Activated CD4-positive, alpha-beta T cell treated with anti-CD3 and anti-CD28 coated beads for 48 hours (primary cell): ENCODE measurements at regions not wholly inside any gene's neighbourhood (a gene's known extent, or its start where the extent isn't known, plus 50 kb on each side); places are given as distances from the start of the nearest gene placed in this dataset.

Source experiments
- DNase-seq: peaks from one replicate; pipeline ENCODE4 v3.0.0-alpha.2; 2020

DNA sequence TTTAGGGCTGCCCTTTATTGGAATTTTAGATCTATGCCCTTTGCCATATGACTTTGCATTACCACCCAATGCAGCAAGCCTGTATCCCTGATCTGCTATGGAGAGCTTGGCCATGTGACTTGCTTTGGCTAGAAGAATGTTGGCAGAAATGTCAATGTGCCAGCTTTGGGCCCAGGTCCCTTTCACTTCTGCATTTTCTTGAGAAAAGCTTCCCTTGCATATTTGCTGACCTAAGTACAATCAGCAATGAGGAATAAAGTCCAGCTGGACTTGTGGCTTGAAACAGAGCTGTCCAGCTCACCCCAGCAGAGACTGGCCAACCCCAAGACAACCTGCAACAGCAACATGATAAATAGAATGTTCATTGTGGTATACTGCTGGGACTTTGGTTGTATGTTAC, 135.9 kb downstream of the PAH start:
- DNase-seq: no peak

DNA sequence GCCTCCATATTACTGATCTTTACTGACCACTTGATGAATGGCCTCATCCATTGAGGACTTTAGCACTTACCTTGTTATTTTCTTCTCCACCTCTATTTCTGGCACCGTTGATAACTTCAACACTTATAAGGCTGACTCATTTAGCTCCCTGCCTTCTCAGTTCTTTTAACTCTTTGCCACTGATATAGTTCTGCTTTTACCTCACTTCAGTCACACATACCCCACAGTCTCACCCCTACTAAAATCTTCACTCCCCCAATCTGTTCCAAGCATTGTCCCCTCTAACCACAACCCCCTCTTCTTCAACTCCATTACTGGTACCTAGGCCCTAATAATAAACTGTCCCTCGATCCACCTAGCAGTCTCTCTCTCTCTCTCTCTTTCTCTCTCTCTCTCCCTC, 141.0 kb downstream of the PAH start:
- no peak for DNase-seq

DNA sequence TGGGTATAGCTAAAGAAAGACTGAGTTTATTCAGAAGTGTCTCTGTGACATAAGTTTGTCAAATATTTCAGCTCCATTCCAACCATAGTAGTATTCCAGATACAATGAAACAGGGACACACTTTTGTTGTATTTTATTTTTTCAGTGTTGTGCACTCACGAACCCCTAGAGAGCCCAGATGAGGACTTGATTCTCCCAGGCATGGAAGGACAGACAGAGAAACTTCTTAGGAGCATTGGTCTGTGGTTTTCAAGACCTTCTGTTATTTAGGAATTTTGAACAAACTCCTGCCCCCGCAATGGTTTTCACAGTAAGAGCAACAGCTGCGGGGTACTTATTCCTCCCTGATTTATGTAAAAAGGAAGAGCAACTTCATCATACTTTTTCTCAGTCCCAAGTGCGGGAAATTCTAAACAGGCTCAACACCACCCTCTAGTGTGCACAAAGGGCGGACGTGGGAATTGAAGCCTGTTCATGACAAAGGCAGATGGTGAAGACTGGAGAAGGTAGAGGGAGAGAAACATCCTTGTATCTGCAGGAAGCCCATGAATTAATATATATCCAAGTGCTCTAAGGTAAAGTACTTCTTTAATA, 147.6 kb downstream of the PAH start:
- DNase-seq: peak; percentile 52

DNA sequence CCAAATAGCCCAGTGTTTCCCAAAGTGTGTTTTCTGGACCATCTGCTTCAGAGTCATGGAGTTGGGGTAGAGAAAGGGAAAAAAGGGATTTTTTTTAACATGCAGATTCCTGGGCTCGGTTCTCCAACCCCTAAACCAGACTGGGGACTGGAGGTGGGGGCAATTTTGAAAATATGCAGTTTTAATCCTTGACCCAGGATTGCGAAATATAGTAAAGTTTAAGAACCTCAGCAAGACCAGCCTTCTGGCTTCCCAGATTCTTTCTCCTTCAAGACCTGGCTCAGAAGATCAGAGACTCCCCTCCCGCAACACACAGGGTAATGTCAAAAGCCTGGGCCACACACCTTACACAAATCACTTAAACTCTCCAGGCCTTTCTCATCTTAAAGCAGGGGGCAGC, 150.1 kb downstream of the PAH start:
- DNase-seq: no peak

DNA sequence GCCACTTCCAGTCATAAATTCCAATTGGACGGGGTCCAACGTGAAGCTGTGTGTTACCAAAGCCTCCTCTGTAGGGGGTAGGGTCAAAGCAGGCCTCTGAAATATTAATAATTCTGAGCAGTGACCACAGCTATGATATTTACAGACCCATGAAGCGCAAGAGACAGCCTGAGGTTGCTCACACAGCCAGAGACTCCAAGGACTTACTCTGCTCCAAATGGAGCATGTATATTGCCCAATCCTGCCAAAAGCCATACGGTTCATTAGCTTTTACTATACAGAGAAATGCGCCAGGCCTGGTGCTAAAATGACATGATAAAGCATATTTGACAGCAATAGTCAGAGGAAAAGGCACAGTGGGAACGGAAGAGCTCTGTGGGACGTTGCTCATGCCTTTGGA, 151.3 kb downstream of the PAH start:
- DNase-seq: no peak

DNA sequence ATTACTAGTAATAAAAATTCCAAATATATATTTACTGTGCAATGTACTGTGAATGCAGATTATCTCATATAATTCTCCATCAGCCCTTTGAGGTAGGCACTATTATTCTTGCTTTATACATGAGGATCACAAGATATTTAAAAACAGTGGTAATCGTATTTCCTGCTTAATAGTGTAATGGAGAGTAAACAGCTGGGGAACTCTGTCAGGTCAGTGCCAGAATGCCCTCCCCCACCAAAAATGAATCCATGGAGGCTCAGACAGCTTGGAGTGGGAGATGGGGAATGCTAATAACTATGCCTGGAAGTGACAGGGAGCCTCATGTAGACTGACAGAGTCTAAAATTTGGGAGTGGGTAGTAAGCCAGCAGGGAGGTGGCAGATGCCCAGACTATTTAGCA, 153.6 kb downstream of the PAH start:
- DNase-seq: no peak

DNA sequence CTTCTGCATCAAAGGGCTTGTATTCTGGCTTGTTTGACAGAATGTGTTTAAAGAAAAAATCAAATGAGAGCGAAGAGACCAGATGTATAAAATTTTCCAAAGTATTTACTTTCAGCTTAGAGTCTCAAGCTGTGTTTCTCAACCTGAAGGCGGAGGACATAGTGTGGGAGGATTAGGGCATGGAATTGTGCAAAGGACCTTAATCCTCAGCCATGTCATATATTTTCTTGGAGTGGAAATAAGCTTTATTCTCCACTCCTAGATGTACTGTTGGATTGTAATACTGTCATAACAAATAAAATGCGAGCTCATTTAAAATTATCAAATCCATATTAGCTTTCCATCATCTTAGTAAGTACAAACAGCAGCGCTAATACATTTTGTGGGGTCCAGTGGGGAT, 154.0 kb downstream of the PAH start:
- DNase-seq: no peak

DNA sequence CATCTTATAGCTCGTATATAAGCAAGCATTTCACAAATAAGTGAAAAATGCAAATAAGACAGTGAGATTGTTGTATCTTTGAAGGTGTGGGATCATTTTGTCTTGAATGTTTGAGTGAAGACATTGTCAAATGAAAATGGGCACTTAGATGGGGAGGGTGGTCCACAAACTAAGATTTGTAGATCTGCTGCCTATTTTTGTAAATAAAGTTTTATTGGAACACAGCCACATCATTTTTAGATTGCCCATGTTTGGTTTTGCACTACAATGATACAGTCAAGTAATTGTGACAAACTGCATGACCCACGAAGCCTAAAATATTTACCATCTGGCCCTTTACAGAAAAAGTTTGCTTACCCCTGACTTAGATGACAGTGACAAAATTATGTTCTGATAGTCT, 156.7 kb downstream of the PAH start:
- no peak for DNase-seq

DNA sequence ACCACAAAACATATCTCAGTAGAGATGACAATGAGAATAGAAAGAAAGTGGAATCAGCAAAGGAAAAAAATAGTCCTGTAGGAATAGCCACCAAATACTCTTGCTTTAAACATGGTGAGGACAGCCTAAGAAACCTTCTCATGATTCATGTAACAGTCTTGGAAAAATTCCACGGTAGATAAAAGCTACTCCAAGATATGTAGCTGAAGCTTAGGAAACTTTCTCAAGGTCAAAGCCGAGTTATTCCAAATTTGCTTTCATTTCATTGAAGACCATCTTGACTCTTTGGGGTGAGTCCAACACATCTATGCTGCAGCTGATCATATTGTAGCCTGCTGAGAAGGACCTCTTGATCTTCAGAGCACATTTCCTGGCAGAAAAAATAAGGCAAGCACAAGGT, 157.6 kb downstream of the PAH start:
- DNase-seq: no peak

DNA sequence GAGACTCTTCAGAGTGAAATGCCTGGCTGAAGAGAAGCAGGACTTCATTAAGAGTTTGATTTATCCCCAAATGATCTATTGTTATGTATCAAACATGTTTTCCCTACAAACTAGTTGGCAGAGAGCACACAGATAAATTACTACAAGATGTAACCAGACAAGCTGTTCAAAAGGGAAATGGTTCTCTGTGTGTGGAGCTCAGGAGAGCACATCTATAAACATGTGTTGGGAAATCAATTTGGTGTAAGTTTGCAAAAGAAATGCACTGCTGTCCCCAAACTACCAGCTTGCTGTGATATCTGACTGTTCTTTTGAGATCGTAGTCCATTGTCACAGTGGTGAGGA, 159.2 kb downstream of the PAH start:
- no peak for DNase-seq

DNA sequence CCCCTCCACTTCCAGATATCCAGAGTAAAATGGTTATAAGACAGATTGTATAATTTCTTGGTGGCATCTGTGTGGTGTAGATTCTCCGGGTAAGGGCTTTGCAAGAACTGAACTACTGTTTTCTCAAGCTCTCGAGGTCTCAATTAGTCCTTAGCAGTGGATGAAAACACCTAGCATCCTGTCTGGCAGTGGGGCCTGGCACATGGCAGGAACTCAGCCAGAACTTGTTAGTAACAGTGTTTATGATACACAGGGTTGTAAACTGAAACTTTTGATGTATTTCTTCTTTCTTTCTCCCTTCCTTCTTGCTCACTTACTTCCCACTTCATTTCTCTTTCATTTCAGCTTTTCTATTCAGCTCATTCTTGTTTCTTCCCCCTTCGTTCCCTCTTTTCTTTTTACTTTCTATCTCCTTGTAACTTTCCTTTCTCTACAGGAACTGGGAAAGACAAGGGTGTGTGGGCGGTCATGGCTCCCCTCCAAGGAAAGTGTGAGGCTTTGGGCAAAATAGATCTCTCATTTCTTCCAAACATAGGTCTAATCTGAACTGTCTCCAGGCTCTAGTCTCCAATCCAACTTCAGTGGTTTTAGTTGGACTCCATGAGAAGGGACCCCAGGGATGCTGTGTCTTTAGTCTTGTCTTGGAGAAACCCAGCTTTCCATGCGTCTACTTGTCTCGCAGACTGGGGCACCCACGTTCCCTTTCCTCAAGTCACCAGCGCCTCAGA, 159.7 kb downstream of the PAH start:
- no peak for DNase-seq

DNA sequence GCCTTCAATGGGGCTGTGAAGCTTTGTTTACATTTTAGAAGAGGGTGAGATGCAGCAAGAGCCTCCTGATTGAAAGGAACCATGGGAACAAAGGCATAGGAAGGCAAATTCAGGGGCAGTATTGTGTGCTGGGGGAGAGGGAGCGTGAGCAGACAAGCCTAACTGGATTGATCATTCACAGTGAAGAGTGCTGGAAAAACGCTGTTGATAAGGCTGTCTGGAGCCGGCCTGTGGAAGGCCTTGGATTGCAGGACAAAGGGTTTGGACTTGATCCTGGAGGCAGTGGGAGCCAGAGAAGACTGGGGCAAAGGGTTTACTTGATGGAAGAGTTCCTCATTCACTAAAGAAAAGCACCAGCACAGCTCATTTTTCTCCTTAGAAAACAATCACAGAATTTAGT, 160.5 kb downstream of the PAH start:
- DNase-seq: no peak

DNA sequence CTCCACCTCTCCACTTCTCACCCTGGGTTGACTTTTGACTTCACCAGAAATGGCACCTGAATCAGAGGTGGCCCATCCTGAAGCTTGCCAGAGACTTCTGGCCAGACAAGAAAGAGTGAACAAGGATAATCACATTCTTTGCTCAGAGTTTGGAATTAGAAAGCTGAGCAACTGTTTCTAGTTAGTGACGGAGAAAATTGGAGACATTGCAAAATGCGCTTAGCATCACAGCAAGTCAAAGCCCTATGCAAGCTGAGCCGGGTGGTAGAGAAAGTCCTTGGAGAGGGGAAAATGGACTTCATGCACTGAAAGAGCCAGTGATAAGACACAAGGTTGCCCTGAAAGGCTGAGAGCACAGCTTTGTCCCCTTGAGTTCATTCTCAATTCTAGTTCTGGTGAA, 161.8 kb downstream of the PAH start:
- DNase-seq: no peak

DNA sequence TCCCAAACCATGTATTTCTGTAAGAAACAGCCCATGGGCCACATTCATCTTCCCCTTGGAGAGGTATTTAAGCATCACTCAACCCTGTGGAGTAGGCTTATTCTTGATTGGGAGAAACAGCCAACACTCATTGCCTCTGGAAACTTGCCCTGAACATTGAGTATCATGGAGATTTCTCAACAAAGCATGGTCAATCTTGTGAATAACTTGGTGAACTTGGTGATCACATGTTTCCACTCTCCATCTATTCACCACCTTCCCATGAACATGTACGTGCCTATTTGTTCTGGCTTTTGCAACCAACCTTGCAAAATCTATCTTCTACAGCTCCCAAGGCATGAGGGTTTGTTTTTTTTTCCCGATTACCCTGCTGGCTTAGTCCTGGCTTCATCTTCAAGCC, 163.2 kb downstream of the PAH start:
- no peak for DNase-seq

DNA sequence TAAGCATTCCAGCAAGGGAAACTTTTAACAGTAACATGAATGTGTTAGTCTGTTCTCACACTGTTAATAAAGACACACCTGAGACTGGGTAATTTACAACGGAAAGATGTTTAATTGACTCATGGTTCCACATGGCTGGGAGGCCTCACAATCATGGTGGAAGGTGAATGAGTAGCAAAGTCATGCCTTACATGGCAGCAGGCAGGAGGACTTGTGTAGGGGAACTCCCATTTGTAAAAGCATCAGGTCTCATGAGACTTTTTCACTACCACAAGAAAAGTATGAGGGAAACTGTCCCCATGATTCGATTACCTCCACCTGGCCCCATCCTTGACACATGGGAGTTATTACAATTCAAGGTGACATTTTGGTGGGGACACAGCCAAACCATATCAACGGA, 168.3 kb downstream of the PAH start:
- no peak for DNase-seq

DNA sequence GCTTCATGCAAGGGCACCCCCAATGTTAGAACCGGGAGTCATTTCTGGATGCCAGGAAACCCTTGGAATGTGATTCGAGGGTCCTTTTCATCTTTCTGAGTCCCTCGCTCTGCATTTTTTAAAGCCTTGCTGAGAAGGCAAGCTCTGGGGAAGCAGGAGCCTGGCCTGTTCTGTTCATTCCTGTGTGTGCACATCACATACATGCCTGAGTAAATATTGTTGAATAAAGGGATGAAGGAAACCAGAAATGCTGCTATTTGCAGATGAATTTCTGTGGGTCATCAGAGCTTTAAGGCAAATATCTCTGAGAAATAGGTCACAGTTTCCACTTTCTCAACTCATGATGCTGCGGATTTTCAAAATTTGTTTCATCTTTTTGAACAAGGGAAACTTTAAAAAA, 170.1 kb downstream of the PAH start:
- DNase-seq: no peak

DNA sequence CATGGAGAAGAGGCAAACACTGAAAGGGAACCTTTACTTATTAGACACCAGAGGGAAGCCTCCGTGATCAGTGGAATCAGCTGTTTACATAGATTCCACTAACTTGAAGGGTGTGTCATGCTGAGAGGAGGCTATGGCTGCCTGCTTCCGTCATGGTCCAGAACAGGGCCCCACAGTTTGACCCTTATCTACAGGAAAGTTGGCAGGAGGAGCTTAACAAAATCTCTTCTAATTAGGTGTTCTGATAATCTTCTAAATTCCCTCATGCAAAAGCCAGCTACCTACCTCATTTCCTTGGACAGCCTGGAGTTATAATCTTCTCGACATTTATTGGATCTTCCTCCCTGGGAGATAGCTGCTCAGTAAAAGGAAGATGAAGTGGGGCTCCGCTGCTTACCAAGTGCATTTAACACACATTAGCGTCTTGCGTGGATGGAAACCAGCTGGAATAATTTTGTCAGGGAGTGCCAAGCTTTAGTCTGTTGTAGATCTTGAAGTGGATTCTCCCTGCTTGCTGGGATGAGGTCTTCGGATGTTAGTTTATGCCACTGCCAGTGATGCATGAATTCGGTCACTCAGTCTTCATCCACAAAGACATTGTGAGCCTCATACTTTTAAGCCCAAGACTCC, 171.0 kb downstream of the PAH start:
- DNase-seq: no peak

DNA sequence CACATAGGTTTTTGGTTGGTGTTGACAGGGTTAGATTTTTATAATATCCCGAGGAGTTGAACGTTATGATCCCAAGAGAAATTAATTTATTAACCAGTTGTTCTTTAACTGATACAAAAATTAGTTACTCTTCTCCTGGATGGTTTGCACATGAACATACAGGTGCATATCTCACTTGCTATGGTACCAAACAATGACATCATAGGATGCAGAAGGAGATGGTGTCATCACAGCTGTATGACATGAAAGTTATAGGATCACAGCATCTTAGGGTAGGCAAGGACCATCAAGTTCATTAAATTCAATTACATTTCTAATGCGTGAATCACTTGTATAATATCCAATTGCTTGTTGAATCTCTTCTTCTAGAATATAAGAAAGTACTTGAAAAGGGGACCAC, 175.8 kb downstream of the PAH start:
- DNase-seq: no peak

DNA sequence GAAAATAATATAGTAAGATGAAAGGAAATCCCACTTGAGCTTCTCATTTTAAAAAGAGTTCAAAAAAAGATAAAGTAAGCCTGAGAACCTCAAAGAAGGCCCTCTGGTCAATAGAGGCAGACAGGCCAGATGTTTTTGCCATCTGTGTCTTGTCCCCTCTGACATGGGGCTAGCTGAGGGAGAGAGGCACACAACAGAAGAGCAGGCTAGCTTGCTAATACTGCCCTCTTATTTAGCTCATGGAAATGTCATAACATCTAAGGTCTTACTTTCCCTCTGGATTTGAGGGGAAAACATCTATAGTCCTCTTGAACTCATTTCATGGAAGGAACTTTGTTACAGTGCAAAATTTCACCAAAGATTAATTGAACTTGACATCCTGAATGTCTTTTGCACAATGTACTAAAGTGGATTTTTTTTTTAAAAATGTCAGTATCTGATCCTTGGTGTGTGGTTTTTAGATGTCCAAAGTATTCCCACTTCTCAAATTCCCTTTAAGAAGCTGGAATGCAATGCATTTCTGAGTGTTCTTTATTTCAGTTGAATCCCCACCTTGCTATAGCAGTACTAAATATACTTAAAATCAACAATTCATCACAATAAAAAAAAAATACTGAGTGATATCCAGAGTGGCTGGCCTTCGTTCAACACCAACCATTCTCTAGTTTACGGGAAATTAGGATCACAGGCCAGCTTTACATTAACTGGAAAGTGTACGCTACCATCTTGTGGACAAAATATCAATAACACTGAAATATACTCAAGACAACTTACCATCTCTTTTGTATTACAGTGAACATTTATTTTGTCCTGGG, 176.7 kb downstream of the PAH start:
- DNase-seq: no peak

DNA sequence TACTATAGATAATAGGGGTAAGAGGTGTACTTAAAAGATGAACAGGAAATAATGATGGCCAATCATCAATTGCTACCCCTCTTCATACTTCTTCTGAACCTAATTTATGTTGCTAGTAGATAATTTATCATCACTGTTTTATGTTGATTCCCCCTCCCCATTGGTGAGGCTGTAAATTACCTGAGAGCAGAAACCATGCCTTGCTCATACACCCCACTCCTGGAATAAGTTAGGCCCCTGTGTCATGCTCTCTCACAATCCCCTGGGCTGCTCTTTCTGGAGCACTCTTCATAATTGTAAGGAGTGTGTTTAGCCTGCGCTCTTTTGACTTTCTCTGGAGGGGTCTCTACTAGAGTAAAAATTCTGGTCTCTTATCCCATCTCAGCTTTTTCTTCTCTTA, 180.7 kb downstream of the PAH start:
- DNase-seq: no peak

DNA sequence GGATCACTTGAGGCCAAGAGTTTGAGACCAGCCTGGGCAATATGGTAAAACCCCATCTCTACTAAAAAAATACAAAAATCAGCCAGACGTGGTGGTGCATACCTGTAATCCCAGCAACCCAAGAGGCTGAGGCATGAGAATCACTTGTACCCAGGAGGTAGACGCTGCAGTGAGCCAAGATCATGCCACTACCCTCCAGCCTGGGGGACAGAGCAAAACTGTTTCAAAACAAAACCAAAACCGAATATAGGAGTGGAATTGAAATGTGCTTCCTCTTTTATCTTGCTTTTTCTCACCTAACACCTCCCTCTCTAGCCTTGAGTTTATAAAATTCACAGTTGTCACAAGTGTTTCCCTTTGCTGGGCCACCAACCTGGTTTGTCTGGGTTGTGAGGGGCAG, 181.9 kb downstream of the PAH start:
- DNase-seq: no peak

DNA sequence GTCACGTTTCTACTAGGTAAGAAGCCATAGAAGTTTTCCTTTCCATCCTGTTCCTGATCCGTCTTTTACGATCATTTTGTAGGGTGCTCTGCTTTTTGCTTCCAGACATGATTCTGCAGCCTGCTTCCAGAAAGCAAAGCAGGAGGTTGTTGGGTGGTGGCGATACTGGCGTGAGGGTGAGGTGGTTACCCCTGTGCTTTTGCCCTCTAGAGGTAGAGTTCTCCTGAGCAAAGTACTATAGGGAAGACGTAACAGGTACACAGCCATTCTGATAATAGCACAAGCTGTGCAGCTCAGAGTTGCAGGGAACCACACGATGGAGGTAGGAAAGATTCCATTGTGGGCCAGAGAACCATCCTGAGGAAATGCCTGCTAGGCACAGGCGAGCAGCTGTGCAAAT, 186.0 kb downstream of the PAH start:
- no peak for DNase-seq

DNA sequence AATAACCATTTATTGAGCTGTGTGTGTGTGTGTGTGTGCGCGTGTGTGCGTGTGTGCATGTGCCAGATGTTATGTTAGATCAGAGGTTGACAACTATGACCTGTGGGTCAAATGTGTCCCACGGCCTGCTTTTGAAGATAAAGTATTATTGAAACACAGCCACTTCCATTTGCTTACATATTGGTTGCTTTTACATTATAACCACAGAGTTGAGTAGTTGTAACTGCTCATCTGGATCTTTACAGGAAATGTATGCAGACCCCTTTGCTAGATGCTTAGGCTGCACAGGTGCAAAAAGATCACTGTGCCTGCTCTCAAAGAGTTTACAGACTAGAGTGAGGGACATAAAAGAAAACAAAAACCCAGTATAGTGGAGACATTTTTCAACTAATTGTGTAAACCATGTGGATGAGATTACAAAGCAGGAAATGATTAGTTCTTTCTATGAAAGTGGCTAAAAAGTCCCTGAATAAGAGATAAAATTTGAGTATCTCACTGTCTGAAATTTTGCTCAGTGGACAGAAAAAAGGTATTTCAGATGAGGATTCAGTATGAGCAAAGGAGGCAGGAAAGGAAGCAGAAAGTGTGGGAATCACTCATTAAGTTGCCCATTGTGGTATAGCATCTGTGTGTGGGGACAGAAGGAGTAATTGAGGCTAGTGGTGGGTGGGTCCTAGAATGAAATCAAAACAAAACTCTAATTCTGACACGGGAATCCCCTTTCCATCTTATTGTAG, 188.4 kb downstream of the PAH start:
- no peak for DNase-seq
